GM12878 (cell line): ENCODE measurements at regions not wholly inside any gene's neighbourhood (a gene's known extent, or its start where the extent isn't known, plus 50 kb on each side); places are given as distances from the start of the nearest gene placed in this dataset.

Experiments used
- ATAC-seq: fragments of 200-7000 bp; cut with Tn5 transposase; 3 replicates; pipeline ENCODE4 v1.9.1; 2020; ENCODE audit warnings: mild to moderate bottlenecking, moderate library complexity
- BruUV-seq: library from RNA; stranded (reverse); fragments of 400-500 nt; replicated peaks from 2 replicates; lab custom pipeline; 2021; lab: Mats Ljungman, UMichigan
- CTCF ChIA-PET: fragments of 300-600 bp; sonication (Branson Sonifier 250); formaldehyde crosslinking; extraction: SDS; loops from one replicate; lab custom pipeline; 2021; ENCODE audit warnings: inconsistent platforms; lab: Yijun Ruan, JAX
- POLR2A ChIA-PET: fragments of 350-600 bp; formaldehyde crosslinking; extraction: SDS; loops from one replicate; lab custom pipeline; 2021; ENCODE audit warnings: inconsistent platforms; lab: Charles Lee
- RAD21 ChIA-PET: fragments of 300-600 bp; sonication (Branson Sonifier 250); formaldehyde crosslinking; loops from one replicate; lab custom pipeline; 2023; ENCODE audit warnings: antibody characterized with exemption; ENCODE audit not compliant: unreplicated experiment; lab: Charles Lee
- SMC1A ChIA-PET: fragments of 300-600 bp; sonication (Branson Sonifier 250); formaldehyde crosslinking; loops from one replicate; lab custom pipeline; 2023; ENCODE audit not compliant: unreplicated experiment, uncharacterized antibody; lab: Charles Lee
- DNase-seq: peaks from one replicate; pipeline ENCODE4 v3.0.0-alpha.2; 2011; ENCODE audit warnings: low read depth, low spot score
- FAIRE-seq: peaks from 3 replicates; lab custom pipeline; 2011; peaks lifted over from hg19 to GRCh38; lab: Jason Lieb, UNC
- H2AFZ ChIP-seq: 2 replicates; pipeline ENCODE4 v1.6.0; 2011; ENCODE audit warnings: low read depth, low read length, control low read depth; ENCODE audit not compliant: control insufficient read depth
- H3K27ac ChIP-seq: 2 replicates; pipeline ENCODE4 v1.5.1; 2011; ENCODE audit warnings: control low read depth; ENCODE audit not compliant: control insufficient read depth, insufficient read depth
- H3K27me3 ChIP-seq, 2 experiments: replicated peaks in 1 of 2; 2 replicates each; pipeline versions ENCODE4 v1.6.0 to v1.6.1; 2011; ENCODE audit warnings: low read length in 1 of 2; ENCODE audit not compliant: control insufficient read depth in 2 of 2, insufficient read depth in 2 of 2
- H3K36me3 ChIP-seq, 2 experiments: 2 replicates each; pipeline ENCODE4 v1.5.1; 2011; ENCODE audit warnings: low read length in 1 of 2; ENCODE audit not compliant: control insufficient read depth in 2 of 2, insufficient read depth in 2 of 2
- H3K4me1 ChIP-seq: 2 replicates; pipeline ENCODE4 v1.6.1; 2011; ENCODE audit warnings: mild to moderate bottlenecking, low read length, moderate library complexity, mixed read lengths; ENCODE audit not compliant: control insufficient read depth, insufficient read depth
- H3K4me2 ChIP-seq: 2 replicates; pipeline ENCODE4 v1.6.0; 2011; ENCODE audit warnings: control low read depth; ENCODE audit not compliant: control insufficient read depth, insufficient read depth
- H3K4me3 ChIP-seq: fragments of 200-600 bp; sonication (generic); 2 replicates; pipeline ENCODE4 v1.5.1; 2016
- H3K79me2 ChIP-seq: 2 replicates; pipeline ENCODE4 v1.6.0; 2011; ENCODE audit warnings: low read length; ENCODE audit not compliant: control insufficient read depth, insufficient read depth
- H3K9ac ChIP-seq: 2 replicates; pipeline ENCODE4 v1.8.0; 2011; ENCODE audit warnings: low read length, control low read depth, mixed read lengths; ENCODE audit not compliant: control insufficient read depth, insufficient read depth
- H3K9me3 ChIP-seq: replicated peaks from 3 replicates; pipeline ENCODE4 v1.5.1; 2011; ENCODE audit warnings: mild to moderate bottlenecking, low read length; ENCODE audit not compliant: control insufficient read depth, insufficient read depth
- H4K20me1 ChIP-seq: 2 replicates; pipeline ENCODE4 v1.6.0; 2011; ENCODE audit not compliant: control insufficient read depth, insufficient read depth
- BCLAF1 ChIP-seq: fragments of 450-650 bp; IDR thresholded peaks from 2 replicates; pipeline ENCODE4 v1.6.1; 2017; ENCODE audit warnings: antibody characterized with exemption, mild to moderate bottlenecking, moderate library complexity
- CBFB ChIP-seq: IDR thresholded peaks from 2 replicates; pipeline ENCODE4 v1.6.1; 2016; ENCODE audit warnings: antibody characterized with exemption, low read depth
- EGR1 ChIP-seq, 2 experiments: IDR thresholded peaks; 1 replicate in 1 of 2; 2 replicates in 1 of 2; pipeline ENCODE4 v1.6.1; 2011 to 2012; ENCODE audit warnings: low read depth in 2 of 2, low read length in 2 of 2, borderline replicate concordance in 1 of 2, mild to moderate bottlenecking in 1 of 2, moderate library complexity in 1 of 2
- FOXK2 ChIP-seq: fragments of 450-650 bp; IDR thresholded peaks from 2 replicates; pipeline ENCODE4 v1.6.1; 2017; ENCODE audit warnings: mild to moderate bottlenecking, moderate library complexity
- HDGF ChIP-seq: fragments of 450-650 bp; IDR thresholded peaks from 2 replicates; pipeline ENCODE4 v1.6.1; 2016; ENCODE audit warnings: antibody characterized with exemption
- JUND ChIP-seq: IDR thresholded peaks from 2 replicates; pipeline ENCODE4 v1.6.1; 2012; ENCODE audit warnings: low read depth, mild to moderate bottlenecking, low read length, improper control_type of control experiment, moderate library complexity
- LARP7 ChIP-seq: fragments of 450-650 bp; IDR thresholded peaks from 2 replicates; pipeline ENCODE4 v1.6.1; 2017; ENCODE audit warnings: mild to moderate bottlenecking
- MYC ChIP-seq: IDR thresholded peaks from 2 replicates; pipeline ENCODE4 v1.6.1; 2011; ENCODE audit warnings: mild to moderate bottlenecking, low read length, moderate library complexity, inconsistent platforms; ENCODE audit not compliant: insufficient read depth, insufficient replicate concordance, insufficient read length, severe bottlenecking
- NFIC ChIP-seq: IDR thresholded peaks from 2 replicates; pipeline ENCODE4 v1.6.1; 2012; ENCODE audit warnings: low read depth, mild to moderate bottlenecking, inconsistent platforms, low read length, moderate library complexity
- PAX8 ChIP-seq: fragments of 450-650 bp; IDR thresholded peaks from 2 replicates; pipeline ENCODE4 v1.6.1; 2017; ENCODE audit warnings: mild to moderate bottlenecking, moderate library complexity
- RCOR1 ChIP-seq: conservative IDR thresholded peaks from 2 replicates; pipeline ENCODE4 v1.6.1; 2012; ENCODE audit warnings: low read depth, low read length, improper control_type of control experiment
- RELB ChIP-seq: fragments of 450-650 bp; IDR thresholded peaks from 2 replicates; pipeline ENCODE4 v1.6.1; 2017; ENCODE audit warnings: low read depth, mild to moderate bottlenecking, moderate library complexity
- TBL1XR1 ChIP-seq: IDR thresholded peaks from 2 replicates; pipeline ENCODE4 v1.6.1; 2012; ENCODE audit warnings: low read depth, low read length, improper control_type of control experiment
- TCF12 ChIP-seq: IDR thresholded peaks from 2 replicates; pipeline ENCODE4 v1.6.1; 2011; ENCODE audit warnings: low read depth, mild to moderate bottlenecking, low read length
- WRNIP1 ChIP-seq: IDR thresholded peaks from 2 replicates; pipeline ENCODE4 v1.6.1; 2011; ENCODE audit warnings: low read depth, low read length, improper control_type of control experiment, borderline replicate concordance
- YY1 ChIP-seq: IDR thresholded peaks from 2 replicates; pipeline ENCODE4 v1.6.1; 2011; ENCODE audit warnings: low read depth, mild to moderate bottlenecking, low read length
- ZBTB40 ChIP-seq: fragments of 450-650 bp; IDR thresholded peaks from 2 replicates; pipeline ENCODE4 v1.6.1; 2016; ENCODE audit warnings: mild to moderate bottlenecking, moderate library complexity, borderline replicate concordance
- WGBS: methylation state at CpG from one replicate; pipeline ENCODE4 v1.1.6; 2016; ENCODE audit warnings: low lambda C conversion rate; ENCODE audit not compliant: insufficient replicate concordance, insufficient coverage; ENCODE audit errors: missing lambda C conversion rate; 5-methylcytosine and 5-hydroxymethylcytosine counted together
- in situ Hi-C: fragments of 300-500 bp; cut with MboI; formaldehyde crosslinking; loops from 9 replicates; pipeline ENCODE4 v1.14.3; 2018; ENCODE audit warnings: mixed read lengths
- intact Hi-C: fragments of 100-400 bp; cut with micrococcal nuclease; formaldehyde crosslinking; loops from one replicate; pipeline ENCODE4 v1.14.2; 2022; ENCODE audit not compliant: unreplicated experiment

- TF ChIP-seq EGR1 (IDR thresholded peaks at IDR 0.05; ENCODE audit: borderline replicate concordance in 1 of 2, low read depth in 2 of 2, low read length in 2 of 2), result no peak
- TF ChIP-seq PAX8, result no peak
These were observed 264.0 kb upstream of the CAMK1G start (continued) for GRCh38 chr1:209319549-209319948.

GRCh38 chr1:209323743-209324142, 259.8 kb upstream of the CAMK1G start:
- no peak overlapping the region for H2AFZ ChIP-seq
- CTCF ChIA-PET, result no interaction called here
- ATAC-seq (no peak), DNase-seq (no peak), FAIRE-seq (no peak)
- intact Hi-C loops (no loop called here), in situ Hi-C loops (no loop called here)
- H3K4me3 ChIP-seq, result no peak overlapping the region
- BruUV-seq, result no TSS peak
- H3K4me2 ChIP-seq, result no peak overlapping the region
- no peaks in the 10 kb centered on the region for H4K20me1 ChIP-seq
- POLR2A ChIA-PET, result no interaction called here
- no peaks in the 10 kb centered on the region for H3K79me2 ChIP-seq
- no peaks in the 10 kb centered on the region for H3K4me1 ChIP-seq
- no peak overlapping the region for H3K27ac ChIP-seq
- H3K36me3 ChIP-seq, result no peaks in the 10 kb centered on the region
- SMC1A ChIA-PET, result no interaction called here
- 0% methylated on average over 1 of the region's 1 CpG for WGBS
- RAD21 ChIA-PET, result no interaction called here
- H3K9me3 ChIP-seq, result no peaks in the 10 kb centered on the region
- H3K27me3 ChIP-seq, result no peaks in the 10 kb centered on the region
- no peak overlapping the region for H3K9ac ChIP-seq
- TF ChIP-seq BCLAF1 (no peak), FOXK2 (no peak), LARP7 (no peak), TCF12 (no peak), RCOR1 (no peak), NFIC (no peak), JUND (no peak), WRNIP1 (no peak), PAX8 (no peak), CBFB (no peak), MYC (no peak), RELB (no peak), YY1 (no peak), ZBTB40 (no peak), HDGF (no peak), TBL1XR1 (no peak)
